Renal cortex interstitium (tissue), 11 donors: ENCODE measurements at regions not wholly inside any gene's neighbourhood (a gene's known extent, or its start where the extent isn't known, plus 50 kb on each side); places are given as distances from the start of the nearest gene placed in this dataset.
A peak's percentile ranks its signal among the peaks of the same experiment; 100 is the strongest.
"Not testable (repeated sequence)": the region's sequence is repeated elsewhere in the genome, so short reads cannot be mapped to it uniquely, and the experiment has no call there.

Source experiments
- DNase-seq, 11 donors: peaks; one replicate each; pipeline ENCODE4 v3.0.0-alpha.2; 2013; ENCODE audit warnings: low read depth in 9 of 11, low spot score in 4 of 11; ENCODE audit errors: extremely low read depth in 1 of 11

DNA sequence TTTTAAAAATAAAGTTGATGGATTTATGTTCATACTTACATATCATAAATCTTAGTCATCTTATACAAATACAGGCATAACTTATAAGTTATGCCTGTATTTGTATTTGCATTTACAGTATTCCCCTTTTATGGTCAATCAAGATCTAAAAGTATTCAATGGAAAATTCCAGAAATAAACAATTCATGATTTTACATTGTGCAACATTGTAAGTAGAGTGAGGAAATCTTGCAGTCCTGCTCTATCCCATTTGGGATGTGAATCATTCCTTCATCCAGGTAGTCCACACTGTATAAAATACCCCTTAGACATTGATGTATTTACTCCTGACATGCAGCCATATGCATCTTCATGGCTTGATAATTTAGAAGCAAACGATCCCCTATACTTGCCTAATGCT is 795.3 kb downstream of the SLITRK1 start:
- no peak for DNase-seq

DNA sequence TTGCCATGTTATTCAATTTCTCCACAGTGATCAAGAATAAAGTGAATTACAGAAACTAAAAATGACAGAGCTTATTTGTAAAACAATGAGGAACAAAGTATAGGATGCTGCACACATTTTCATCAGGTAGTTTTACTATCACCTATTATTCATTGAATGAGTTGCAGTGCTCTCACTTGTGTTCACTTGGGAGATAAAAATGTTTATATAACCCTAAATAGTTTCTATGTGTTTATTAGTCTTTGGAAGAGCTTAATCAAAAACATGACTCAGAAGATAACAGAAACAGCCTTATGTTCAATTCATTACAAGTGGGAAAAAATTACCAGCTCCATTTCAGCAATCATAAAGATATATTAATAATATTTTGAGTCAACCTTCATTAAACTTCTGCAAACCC is 796.2 kb downstream of the SLITRK1 start:
- DNase-seq, result no peak

DNA sequence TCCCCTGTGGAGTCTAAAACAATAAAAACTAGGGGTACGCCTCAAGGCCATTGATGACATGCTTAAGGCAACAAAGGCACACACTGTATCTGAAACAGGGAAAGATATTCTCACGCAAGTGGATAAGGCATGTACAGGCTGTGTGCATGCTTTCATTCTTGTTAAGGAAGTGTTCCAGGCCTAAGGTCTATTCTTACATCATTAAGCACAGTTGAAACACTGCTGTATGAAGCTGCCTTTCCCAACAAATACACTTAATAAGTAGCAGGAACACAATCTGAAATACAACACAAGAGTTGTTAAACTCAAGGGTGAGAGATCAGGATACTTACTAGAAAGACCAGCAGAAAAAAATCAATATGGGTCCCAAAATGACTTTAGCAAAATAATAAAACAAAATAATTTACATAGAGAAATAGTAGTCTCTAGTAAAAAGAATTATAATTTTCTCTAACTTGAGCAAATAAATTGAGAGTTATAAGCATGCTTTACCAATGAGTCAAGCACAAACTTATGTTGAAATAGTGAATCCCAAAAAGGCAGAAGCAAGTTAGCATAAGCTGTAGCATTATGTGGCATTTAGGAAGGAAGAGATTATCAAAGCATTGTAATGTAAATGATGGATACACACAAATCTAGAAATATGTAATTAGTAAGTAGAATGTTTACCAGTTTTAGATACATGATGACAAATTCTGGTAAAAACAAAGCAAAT is 796.9 kb downstream of the SLITRK1 start:
- no peak for DNase-seq

DNA sequence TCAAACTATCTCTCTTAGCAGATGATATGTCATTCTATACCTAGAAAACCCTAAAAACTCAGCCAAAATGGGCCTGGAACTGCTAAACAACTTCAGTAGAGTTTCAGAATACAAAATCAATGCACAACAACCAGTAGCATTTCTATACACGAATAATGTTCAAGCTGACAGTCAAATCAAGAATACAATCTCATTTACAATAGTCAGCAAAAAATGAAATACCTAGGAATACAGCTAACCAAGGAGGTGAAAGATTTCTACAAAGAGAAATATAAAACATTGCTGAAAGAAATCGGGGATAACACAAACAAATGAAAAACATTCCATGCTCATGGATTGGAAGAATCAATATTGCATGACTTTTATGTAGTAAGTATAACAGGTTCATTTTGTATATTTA is 804.8 kb downstream of the SLITRK1 start:
- DNase-seq, result no peak

DNA sequence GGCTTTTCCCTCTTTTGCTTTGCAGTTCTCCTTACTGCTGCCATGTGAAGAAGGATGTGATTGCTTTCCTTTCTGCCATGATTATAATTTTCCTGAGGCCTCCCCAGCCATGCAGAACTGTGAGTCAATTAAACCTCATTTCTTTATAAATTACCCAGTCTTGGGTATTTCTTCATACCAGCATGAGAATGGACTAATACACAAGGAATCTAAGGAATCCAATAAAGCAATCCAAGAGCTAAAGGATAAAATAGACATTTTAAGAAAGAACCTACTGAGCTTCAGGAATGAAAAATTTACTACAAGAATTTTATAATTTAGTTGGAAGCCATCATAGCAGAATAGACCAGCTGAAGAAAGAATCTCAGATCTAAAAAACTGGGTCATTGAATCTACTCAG is 808.3 kb downstream of the SLITRK1 start:
- not testable (repeated sequence) for DNase-seq

DNA sequence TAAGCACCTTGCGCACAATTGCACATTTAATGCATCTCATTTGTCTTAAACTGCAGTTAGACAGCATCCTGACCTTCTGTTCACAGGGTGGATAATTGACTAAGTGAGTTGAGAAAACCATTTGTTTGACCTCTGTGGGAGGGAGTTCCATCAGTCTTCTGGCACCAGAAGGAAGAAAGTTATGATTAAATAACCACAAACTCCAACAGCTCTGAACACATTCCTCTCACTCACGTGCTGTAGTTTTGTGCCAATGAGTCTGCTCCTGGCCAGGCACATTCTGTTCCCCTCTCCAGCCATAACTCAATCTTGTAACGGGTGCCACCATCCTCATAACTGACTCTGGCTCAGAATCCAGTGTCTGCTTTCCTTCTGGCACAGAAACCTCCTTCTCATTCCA is 817.2 kb downstream of the SLITRK1 start:
- DNase-seq, result no peak

DNA sequence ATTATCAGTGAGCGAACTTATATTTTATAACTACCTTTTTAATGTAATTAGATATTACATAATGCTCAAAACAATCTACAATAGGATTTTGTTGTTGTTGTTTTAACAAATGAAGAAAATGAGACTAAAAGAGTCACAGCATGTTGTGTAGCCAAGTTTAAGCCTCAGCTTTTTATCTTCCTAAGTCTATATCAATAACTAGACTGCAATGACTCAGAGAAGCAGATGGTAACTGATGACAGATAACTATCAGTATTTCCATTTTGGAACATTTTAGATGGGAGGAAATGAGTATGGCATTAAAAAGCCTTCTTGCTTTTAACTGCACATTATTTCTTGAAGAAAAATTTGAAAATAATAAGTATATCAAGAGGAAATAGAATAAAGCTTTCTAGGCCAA is 825.2 kb downstream of the SLITRK1 start:
- DNase-seq, result no peak

DNA sequence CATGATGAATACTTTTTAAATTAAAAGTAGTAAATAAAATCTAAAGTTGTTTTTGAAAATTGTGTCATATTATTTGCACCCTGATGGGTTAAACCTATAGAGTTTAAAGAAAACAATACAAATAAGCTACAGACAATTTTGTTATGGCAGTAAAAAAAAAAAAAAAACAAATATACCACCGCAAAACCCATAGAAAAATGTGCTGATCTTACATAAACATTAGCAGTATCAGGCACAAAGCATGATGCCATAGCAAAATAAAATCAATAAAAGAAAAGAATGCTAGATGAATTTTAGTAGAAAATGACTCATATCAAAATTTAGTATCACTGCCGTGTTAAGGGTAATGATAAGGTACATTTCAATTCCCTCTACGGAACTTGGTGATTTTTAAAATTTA is 826.0 kb downstream of the SLITRK1 start:
- no peak for DNase-seq

DNA sequence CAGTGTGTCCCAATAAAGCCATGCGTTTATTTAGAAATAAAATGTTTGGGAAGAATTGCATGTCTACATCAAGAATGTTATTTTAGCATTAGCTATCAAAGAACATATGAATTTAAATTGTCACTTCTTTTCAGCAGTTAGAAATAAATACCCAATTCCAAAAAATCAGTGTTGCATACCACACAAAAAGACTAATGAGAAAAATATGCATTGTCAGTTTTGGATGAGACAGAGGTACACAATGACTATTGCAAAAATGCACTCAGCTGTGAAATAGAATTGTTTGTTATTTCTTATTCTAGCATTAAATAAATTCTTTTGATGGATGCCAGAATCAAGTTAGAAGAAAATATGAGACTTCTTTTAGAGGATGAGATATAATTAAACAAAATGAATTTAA is 833.9 kb downstream of the SLITRK1 start:
- no peak for DNase-seq

DNA sequence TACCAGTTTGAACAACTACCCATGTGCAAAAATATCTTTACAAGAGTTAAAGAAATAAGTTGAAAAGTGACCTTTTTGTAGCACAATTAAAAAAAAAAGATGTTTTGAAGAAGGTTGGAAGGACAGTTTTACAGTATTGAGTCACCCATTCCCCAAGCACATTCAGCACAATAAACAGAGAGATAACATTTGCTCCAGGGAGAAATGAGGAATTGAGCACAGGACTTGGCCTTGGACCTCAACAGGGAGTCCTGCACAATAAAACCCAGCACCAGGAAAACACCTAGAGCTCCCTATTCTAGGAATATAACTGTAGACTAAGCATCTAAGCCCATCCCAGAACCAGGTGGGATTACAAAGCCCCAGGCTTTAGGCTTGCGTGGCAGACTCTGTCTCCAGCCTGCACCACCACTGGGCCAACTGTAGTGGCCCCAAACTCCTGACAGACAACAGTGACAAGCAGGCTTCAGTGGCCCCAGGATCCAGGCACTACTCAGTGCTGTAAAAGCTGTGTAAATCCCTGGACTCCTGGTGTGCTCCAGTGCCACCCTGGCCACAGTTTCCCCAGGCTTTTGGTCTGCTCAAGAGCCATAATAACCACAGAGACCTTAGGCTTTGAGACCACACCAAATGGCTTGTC is 857.2 kb downstream of the SLITRK1 start:
- DNase-seq, result no peak

DNA sequence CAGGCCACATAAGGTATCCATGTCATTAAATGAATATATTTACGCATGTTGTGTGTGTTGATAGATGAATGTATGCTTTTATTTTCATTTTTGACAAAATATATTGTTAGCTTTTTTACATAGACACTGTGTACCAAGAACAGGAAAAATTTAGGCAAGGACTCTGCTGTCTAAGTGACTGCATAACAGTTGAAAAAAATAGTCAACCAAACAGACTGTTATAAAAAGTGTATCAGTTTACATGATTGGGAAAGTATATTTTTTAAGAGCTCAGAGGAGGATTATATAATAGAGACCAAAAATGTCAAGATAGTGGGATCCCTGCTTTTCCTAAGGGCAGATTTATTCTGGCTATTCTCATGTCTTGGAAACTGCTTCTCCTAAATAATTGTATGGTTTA is 858.0 kb downstream of the SLITRK1 start:
- DNase-seq, result no peak

DNA sequence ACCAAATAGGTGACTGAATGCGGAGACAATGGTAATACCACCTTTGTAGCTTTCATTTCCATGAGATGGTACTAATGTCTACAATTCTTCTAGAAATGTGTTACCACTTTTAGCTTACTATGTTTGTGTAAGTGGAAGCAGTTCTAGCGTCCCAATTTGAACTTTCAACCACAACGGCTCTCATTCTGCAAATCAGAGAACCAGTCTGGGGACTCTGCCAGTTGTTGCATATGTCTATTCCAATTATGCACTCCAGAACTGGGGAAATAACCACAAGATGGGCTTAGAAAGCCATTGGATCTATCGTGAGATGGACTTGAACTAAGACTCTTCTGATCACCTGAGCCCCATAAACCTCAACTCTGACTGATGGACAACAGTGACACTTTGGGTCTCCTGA is 862.3 kb downstream of the SLITRK1 start:
- no peak for DNase-seq

DNA sequence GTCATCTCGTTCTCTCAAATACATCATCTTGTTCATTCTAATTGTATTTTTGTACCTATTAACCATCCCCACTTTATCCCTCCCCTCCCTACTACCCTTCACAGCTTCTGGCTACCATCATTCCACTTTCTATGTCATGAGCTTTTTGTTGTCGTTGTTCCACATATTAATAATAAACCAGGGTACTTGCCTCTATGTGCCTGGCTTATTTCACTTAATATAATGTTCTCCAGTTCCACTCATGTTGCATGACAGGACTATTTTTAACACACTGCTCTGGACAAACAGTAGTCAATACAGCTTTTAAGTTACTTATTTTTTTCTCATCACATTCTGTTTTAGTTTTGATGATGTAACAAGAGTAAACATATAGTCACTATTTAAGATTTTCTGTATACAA is 872.3 kb downstream of the SLITRK1 start:
- DNase-seq, result no peak

DNA sequence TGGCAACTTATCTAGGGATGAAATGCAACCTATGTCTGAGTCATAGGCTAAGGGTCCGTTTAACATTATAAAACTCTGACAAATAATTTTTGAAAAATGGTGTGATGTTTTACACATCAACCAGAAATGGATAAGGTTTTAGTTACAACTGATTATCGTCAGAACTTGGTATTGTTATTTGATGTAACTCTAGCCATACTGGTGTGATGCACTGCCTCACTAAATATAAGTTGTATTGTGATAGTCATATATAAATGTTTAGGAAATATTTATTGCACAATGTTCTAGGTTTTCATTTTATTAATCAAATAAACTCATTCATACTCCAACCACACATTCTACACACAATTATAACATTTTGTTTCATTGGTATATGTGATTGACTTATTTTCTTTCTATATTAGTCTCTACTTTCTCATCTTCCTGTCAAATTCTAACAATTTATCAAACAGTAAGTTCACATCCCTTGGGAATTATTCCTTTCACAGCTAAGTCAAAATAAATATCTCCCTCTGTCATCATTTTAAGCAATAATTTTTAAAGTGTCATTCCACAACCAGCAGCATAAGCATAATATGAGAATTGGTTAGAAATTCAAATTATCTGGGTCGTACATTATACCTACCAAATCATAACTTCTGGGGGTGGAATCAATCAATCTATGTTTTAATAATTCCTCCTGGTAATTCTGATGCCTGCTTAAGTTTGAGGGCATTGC is 873.9 kb downstream of the SLITRK1 start:
- DNase-seq, result no peak

DNA sequence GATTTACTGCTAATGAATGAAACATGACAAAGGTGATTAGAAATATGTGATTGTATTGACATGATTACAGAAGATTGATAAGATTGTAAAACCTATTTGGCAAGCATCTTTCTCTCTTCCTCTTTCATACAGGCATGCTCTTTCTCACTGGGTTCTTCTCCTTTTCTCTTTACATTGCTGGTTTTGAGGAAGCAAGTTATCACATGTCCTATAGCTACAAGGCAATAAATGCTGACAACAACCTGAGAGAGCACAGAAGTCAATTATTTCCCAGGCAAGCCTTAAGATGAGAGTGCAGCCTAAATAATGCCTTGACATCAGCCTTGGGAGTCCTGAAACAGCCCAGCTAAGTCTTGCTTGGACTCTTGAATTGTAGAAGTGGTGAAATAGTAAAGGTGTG is 875.0 kb downstream of the SLITRK1 start:
- no peak for DNase-seq

DNA sequence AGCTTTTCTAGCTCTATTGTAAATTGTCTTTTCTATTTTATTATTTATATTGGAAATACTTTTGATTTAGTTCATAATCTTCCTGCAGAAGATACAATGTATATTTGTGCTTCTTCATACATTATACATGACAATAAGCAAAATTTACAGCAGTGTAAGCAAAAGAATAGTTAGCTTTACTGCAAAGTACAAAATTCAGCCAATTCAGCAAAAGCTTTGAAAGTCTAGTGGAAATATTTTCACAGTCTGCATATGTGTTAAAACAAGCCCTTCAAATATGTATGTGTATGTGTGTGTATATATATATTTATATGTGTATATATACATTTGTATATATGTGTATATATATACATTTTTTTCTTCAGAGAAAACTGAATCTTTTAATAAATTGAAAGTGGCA is 879.1 kb downstream of the SLITRK1 start:
- no peak for DNase-seq

DNA sequence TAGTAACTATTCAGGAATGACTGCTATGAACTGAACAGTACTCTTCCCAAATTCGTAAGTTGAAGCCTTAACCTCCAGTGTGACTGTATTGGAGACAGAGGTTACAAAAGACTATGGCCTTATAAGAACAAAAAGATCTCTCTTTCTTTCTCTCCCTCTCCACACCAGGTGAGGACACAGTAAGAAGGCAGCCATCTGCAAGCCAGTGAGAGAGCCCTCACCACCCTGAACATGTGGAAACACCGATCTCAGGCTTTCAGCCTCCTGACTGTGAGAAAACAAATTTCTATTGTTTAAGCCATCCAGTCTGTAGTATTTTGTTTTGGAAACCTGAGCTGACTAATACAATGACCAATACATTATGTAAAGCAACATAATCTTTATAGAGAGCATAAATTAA is 888.9 kb downstream of the SLITRK1 start:
- DNase-seq, result no peak

DNA sequence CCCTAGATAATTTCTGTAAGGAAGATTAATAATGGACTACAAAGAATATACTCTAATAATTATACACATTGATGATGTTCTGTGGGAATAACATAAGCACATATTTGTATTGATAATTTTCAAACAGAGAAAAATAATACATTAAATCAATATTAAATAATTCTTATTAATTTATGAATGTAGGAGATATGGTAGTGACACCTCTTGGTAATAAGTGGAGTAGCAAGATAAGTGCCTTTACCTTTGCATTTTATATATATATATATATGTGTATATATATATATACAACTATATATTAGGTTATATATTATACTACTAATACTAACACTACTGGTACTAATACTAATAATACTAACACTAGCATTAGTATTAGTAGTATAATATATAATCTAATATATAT is 905.8 kb downstream of the SLITRK1 start:
- no peak for DNase-seq

DNA sequence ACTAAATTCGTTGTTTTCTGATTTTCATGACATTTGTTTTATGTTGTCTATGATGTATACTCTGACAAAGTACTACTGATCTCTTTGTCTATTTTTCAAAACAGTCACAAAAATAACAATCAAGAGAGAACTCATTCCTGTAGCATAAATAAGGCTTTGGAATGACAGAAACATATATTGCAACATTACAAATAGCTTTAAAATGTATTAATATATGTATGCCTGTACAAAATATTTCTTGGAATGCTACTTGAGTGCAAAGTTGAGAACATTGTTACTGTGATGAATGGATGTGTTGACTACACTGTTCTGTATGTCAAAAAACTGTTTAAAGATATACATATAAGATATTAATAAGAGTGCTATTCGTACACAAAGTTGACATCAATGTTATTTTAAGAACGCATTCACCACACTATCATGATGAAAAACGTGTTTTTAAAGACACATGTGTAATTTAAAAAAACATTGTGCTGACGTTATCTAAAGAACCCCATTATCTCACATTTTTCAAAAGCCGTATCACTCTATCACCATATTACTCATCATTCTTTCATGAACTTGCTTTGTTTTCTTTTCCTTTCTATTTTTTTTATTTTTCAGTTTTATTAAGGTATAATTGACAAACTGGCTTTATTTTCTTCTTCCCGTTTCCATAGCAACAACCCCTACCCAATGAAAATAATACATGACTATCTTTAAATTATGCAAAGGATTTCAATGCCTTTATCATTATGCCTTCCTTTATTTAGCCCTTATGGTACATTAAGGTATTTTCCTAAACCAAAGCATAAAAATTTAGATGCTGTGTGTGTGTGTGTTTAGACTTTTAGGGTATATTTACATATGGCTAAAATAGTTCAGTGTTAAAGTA is 918.8 kb downstream of the SLITRK1 start:
- no peak for DNase-seq

DNA sequence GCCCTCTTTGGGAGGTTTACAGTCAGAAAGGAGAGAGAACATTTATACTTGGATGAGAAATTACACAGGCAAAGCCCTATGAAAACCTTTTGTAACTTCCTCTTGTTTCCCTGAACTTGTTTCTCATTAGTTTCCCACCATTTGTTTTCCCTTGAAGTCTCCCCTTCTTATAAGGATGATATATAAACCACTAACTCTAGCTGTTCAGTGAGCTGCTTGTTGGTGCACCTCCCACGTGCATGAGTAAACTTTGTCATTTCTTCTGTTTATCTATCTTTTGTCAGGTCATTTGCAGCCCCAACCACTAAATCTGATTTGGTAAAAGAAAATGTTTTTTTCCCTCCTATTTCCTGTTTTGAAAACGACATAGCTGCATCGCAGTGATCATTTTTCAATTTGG is 919.9 kb downstream of the SLITRK1 start:
- DNase-seq, result peak in 6 of 11 donors; percentile 5 to 29 (median 19)
